ENCODE measurements at regions not wholly inside any gene's neighbourhood (a gene's known extent, or its start where the extent isn't known, plus 50 kb on each side); places are given as distances from the start of the nearest gene placed in this dataset.
A peak's percentile ranks its signal among the peaks of the same experiment; 100 is the strongest.

DNA sequence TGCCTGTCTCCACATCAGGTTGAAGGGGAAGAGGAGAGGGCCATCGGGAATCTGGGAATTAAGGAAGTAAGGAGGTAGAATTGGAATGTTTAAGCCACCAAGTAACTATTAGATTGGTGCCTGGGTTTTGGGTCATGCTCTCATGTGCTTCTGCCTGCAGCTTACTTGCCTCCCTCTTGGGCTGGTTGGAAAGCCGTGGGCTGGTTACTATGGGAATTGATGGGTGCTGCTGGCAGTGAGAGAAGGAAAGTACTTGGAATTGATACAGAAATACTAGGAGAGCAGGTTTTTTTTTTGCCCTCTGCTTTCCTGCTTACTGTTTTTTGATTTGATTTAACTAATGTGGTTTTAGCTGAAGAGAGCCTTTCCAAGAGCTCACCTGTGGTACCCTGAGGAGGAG, 493.5 kb upstream of the RGS6 start:
- Mint-ChIP-seq H3K4me1 (peaks cover 5 to 30% (median 28%) of the 10 kb centered on the region in 4 donors), H3K27ac (peak overlapping the region in 2 of 3 donors; percentile 76 to 79), H3K36me3 (peaks cover 4% of the 10 kb centered on the region), H3K4me3 (no peak overlapping the region), H3K27me3 (no peaks in the 10 kb centered on the region), H3K9me3 (peaks cover 0 to 2% (median 0%) of the 10 kb centered on the region in 7 donors)
- H3K27me3 ChIP-seq (ENCODE audit: control insufficient read depth, insufficient read depth, low read length): no peaks in the 10 kb centered on the region
- no peaks in the 10 kb centered on the region for H3K36me3 ChIP-seq (ENCODE audit: control insufficient read depth, insufficient read depth, low read length)
- no peak overlapping the region for H3K27ac ChIP-seq (ENCODE audit: insufficient read depth, low read length, poor library complexity, severe bottlenecking)
- H3K4me1 ChIP-seq (ENCODE audit: control insufficient read depth, insufficient read depth, low read length, poor library complexity, severe bottlenecking): peaks cover 10% of the 10 kb centered on the region
- H3K9me3 ChIP-seq (ENCODE audit: control insufficient read depth in 2 of 2, low read length in 2 of 2): no peaks in the 10 kb centered on the region
- DNase-seq: no peak
- no peak overlapping the region for H3K4me3 ChIP-seq (ENCODE audit: low read depth, low read length)
- no peak for ATAC-seq (ENCODE audit: low read depth in 2 of 2)

DNA sequence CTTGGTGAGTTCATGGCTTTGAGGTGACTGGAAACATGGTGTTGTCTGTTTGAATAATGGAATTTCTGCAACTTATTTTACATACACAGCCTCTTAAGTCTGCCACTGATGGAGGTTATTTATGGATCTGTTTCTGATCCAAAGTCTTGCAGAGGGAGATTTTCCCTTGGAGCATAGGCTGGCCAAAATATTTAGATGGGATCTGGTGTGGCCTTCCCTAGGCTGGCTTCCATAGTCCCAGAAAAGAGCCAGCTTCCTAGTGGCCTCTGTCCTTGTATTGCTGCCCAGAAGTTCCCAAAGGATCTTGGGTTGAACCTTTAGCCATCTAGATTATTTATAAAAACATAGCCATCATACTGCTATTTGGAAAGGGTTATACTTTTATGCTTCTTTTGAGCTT, 491.1 kb upstream of the RGS6 start:
- ATAC-seq (ENCODE audit: low read depth in 2 of 2) (no peak), DNase-seq (no peak)
- peaks cover 4% of the 10 kb centered on the region for H3K36me3 Mint-ChIP-seq
- no peaks in the 10 kb centered on the region for H3K9me3 Mint-ChIP-seq
- Histone ChIP-seq H3K4me1 (ENCODE audit: control insufficient read depth, insufficient read depth, low read length, poor library complexity, severe bottlenecking) (peaks cover 10% of the 10 kb centered on the region), H3K9me3 (ENCODE audit: control insufficient read depth in 2 of 2, low read length in 2 of 2) (no peaks in the 10 kb centered on the region), H3K36me3 (ENCODE audit: control insufficient read depth, insufficient read depth, low read length) (no peaks in the 10 kb centered on the region), H3K4me3 (ENCODE audit: low read depth, low read length) (no peak overlapping the region), H3K27me3 (ENCODE audit: control insufficient read depth, insufficient read depth, low read length) (no peaks in the 10 kb centered on the region), H3K27ac (ENCODE audit: insufficient read depth, low read length, poor library complexity, severe bottlenecking) (no peak overlapping the region)
- no peak overlapping the region for H3K27ac Mint-ChIP-seq
- H3K4me1 Mint-ChIP-seq: peaks cover 11 to 30% (median 26%) of the 10 kb centered on the region in 4 donors
- H3K27me3 Mint-ChIP-seq: no peaks in the 10 kb centered on the region
- no peak overlapping the region for H3K4me3 Mint-ChIP-seq

DNA sequence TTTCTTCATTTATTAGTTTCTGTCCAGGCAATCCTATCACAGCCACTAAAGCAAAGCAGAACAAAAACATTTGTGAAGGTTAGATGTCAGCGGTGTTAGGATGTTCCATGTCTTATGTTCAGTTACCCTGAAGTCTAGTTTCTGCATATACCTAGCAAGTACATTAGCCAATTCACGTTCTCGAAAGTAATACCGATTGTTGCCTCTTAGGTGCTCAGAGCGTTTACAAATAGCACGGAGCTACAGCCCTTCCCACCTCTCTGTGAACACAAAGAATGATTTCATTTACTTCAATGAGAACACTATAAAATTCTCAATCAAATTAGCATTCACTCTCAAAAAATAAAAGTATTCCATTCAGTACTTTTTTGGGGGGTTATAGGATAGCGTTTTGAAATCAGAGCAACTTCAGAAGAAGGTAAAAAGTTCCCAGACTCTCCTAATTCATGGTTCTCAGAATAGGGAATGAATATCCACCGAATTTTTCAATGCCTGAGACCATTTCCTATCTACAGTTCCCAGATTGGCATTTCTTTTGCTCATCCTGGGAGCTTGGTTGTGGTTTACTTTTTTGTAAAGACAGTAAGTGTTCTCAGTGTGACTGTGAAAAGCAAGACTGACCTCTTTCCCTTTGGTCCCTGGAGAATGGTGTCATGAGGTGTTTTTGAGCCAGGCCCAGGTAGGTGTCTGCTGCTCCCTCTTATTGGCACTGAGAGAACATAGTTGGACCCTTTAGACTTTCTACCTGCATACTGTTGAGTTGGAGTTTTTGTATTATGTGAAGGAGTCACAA, 488.0 kb upstream of the RGS6 start:
- H3K4me3 Mint-ChIP-seq: no peak overlapping the region
- no peak overlapping the region for H3K27ac ChIP-seq (ENCODE audit: insufficient read depth, low read length, poor library complexity, severe bottlenecking)
- H3K27me3 Mint-ChIP-seq: no peaks in the 10 kb centered on the region
- DNase-seq: no peak
- no peaks in the 10 kb centered on the region for H3K9me3 Mint-ChIP-seq
- no peak for ATAC-seq (ENCODE audit: low read depth in 2 of 2)
- peaks cover 9 to 22% (median 12%) of the 10 kb centered on the region in 4 donors for H3K4me1 Mint-ChIP-seq
- no peak overlapping the region for H3K4me3 ChIP-seq (ENCODE audit: low read depth, low read length)
- H3K36me3 Mint-ChIP-seq: peaks cover 11% of the 10 kb centered on the region
- no peaks in the 10 kb centered on the region for H3K9me3 ChIP-seq (ENCODE audit: control insufficient read depth in 2 of 2, low read length in 2 of 2)
- no peaks in the 10 kb centered on the region for H3K4me1 ChIP-seq (ENCODE audit: control insufficient read depth, insufficient read depth, low read length, poor library complexity, severe bottlenecking)
- H3K27ac Mint-ChIP-seq: peak overlapping the region in 2 of 3 donors; percentile 47 to 48
- no peaks in the 10 kb centered on the region for H3K27me3 ChIP-seq (ENCODE audit: control insufficient read depth, insufficient read depth, low read length)
- no peaks in the 10 kb centered on the region for H3K36me3 ChIP-seq (ENCODE audit: control insufficient read depth, insufficient read depth, low read length)

DNA sequence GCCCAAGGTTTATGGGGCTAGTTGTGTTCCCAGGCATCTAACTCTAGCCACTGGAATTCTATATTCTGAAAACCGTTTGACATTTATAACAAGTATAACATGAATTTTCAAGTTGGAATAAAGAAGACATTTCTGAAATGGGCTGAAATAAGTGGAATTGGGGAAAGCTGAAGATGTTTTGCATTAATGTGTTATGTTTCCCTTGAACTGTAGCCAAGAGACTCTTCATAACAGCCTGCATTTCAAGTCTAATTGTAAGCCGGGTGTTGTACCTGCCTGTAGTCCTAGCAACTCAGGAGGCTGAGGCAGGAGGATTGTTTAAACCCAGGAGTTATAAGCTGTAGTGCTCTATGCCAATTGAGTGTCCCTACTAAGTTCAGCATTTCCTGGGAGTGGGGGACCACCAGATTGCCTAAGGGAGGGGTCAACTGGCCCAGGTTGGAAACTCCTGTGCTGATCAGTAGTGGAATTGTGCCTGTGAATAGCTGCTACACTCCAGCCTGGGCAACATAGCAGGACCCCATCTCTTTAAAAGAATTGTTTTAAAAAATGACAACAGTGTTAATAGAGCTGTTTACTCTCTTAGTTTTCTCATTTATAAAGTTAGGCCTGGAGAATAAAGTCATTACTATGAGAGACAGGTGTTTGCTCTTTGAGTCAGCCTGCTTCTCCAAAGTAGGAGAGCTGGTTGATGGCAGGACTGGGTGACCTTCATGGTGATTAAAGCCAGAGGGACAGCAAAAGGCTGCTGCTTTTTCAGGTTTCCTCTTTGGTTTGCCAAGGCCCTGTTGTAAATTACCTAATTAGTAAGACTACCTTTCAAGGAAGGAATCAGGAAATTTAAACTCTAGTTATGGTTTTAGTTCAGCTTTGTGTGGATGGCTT, 483.6 kb upstream of the RGS6 start:
- Mint-ChIP-seq H3K9me3 (no peaks in the 10 kb centered on the region), H3K27me3 (no peaks in the 10 kb centered on the region), H3K36me3 (peaks cover 11% of the 10 kb centered on the region), H3K27ac (no peak overlapping the region), H3K4me3 (no peak overlapping the region), H3K4me1 (peaks cover 0 to 21% (median 8%) of the 10 kb centered on the region in 4 donors)
- H3K4me1 ChIP-seq (ENCODE audit: control insufficient read depth, insufficient read depth, low read length, poor library complexity, severe bottlenecking): no peaks in the 10 kb centered on the region
- DNase-seq (no peak), ATAC-seq (ENCODE audit: low read depth in 2 of 2) (no peak)
- no peaks in the 10 kb centered on the region for H3K9me3 ChIP-seq (ENCODE audit: control insufficient read depth in 2 of 2, low read length in 2 of 2)
- no peaks in the 10 kb centered on the region for H3K27me3 ChIP-seq (ENCODE audit: control insufficient read depth, insufficient read depth, low read length)
- no peaks in the 10 kb centered on the region for H3K36me3 ChIP-seq (ENCODE audit: control insufficient read depth, insufficient read depth, low read length)
- no peak overlapping the region for H3K27ac ChIP-seq (ENCODE audit: insufficient read depth, low read length, poor library complexity, severe bottlenecking)
- no peak overlapping the region for H3K4me3 ChIP-seq (ENCODE audit: low read depth, low read length)

DNA sequence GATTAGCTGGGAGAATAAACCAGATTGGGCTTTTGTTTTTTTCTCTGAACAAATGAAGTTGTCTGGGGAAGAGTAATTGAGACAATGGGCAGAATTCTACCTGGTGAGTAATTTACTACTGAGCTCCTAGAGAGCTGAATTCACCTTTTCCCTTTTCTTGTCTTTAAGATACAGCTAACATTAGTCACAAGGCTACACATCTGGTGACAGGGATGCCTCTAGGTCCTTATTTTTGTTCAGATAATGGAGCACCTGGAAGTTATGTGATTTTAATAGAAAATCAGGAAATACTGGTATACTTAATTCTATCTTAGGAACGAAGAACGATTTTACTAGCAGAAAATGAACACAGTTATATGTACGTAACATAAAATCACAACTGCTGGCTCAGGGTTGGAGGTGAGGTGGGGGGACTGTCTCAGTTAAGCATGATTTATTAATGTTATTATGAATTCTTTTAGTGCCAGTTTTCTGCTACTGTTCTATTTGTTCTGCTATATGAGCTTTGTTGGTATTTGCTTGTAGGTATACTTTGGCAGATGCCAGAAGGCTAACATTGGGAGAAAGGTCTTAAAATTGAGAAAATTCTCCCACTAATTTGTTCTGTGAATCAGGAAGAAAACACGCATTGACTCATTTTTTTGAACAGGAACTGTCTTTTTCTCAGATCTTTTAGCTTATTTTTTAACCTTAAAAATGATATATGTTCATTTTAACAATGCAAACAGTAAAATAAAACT, 482.7 kb upstream of the RGS6 start:
- Mint-ChIP-seq H3K4me1 (peaks cover 0 to 23% (median 7%) of the 10 kb centered on the region in 4 donors), H3K9me3 (no peaks in the 10 kb centered on the region), H3K36me3 (peaks cover 11% of the 10 kb centered on the region), H3K4me3 (no peak overlapping the region), H3K27me3 (no peaks in the 10 kb centered on the region), H3K27ac (no peak overlapping the region)
- ATAC-seq (ENCODE audit: low read depth in 2 of 2): no peak
- no peaks in the 10 kb centered on the region for H3K4me1 ChIP-seq (ENCODE audit: control insufficient read depth, insufficient read depth, low read length, poor library complexity, severe bottlenecking)
- H3K36me3 ChIP-seq (ENCODE audit: control insufficient read depth, insufficient read depth, low read length): no peaks in the 10 kb centered on the region
- H3K4me3 ChIP-seq (ENCODE audit: low read depth, low read length): no peak overlapping the region
- H3K27me3 ChIP-seq (ENCODE audit: control insufficient read depth, insufficient read depth, low read length): no peaks in the 10 kb centered on the region
- DNase-seq: no peak
- H3K27ac ChIP-seq (ENCODE audit: insufficient read depth, low read length, poor library complexity, severe bottlenecking): no peak overlapping the region
- no peaks in the 10 kb centered on the region for H3K9me3 ChIP-seq (ENCODE audit: control insufficient read depth in 2 of 2, low read length in 2 of 2)

DNA sequence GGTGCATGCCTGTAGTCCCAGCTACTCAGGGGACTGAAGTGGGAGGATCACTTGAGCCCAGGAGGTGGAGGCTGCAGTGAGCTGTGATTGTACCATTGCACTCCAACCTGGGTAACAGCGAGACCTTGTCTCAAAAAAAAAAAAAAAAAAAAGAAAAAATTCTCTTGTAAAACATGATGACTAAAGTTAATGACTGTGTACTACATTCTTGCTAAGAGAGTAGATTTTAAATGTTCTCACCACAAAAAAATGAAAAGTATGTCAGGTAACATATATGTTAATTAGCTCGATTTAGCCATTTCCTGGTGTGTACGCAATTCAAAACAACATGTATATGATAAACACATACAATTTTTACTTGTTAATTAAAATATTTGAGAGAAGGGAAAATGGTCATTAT, 480.7 kb upstream of the RGS6 start:
- Histone ChIP-seq H3K9me3 (ENCODE audit: control insufficient read depth in 2 of 2, low read length in 2 of 2) (no peaks in the 10 kb centered on the region), H3K4me1 (ENCODE audit: control insufficient read depth, insufficient read depth, low read length, poor library complexity, severe bottlenecking) (no peaks in the 10 kb centered on the region), H3K27ac (ENCODE audit: insufficient read depth, low read length, poor library complexity, severe bottlenecking) (no peak overlapping the region), H3K27me3 (ENCODE audit: control insufficient read depth, insufficient read depth, low read length) (no peaks in the 10 kb centered on the region), H3K4me3 (ENCODE audit: low read depth, low read length) (no peak overlapping the region), H3K36me3 (ENCODE audit: control insufficient read depth, insufficient read depth, low read length) (no peaks in the 10 kb centered on the region)
- Mint-ChIP-seq H3K4me3 (no peak overlapping the region), H3K36me3 (peaks cover 11% of the 10 kb centered on the region), H3K9me3 (no peaks in the 10 kb centered on the region), H3K4me1 (peaks cover 0 to 22% (median 8%) of the 10 kb centered on the region in 4 donors), H3K27ac (no peak overlapping the region), H3K27me3 (no peaks in the 10 kb centered on the region)
- DNase-seq (no peak), ATAC-seq (ENCODE audit: low read depth in 2 of 2) (no peak)

DNA sequence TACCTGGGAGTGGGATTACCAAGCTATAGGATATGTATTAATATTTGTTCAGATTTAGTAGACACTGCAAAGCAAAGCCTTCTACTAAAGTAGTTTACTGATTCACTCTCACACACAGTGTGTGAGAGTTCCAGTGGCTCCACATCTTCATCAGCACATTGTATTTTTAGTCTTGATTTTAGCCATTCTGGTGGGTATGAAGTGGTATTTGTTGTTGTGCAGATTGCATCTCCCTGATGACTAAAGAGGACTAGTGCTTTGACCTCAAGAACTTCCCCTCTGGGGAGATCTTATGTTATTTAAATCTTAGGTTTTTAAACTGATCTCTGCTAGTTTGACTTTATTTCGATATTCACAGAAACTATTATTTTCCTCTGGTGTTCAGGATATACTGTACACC, 479.7 kb upstream of the RGS6 start:
- Mint-ChIP-seq H3K27me3 (no peaks in the 10 kb centered on the region), H3K9me3 (no peaks in the 10 kb centered on the region), H3K27ac (no peak overlapping the region), H3K36me3 (peaks cover 11% of the 10 kb centered on the region), H3K4me1 (peaks cover 0 to 22% (median 8%) of the 10 kb centered on the region in 4 donors), H3K4me3 (no peak overlapping the region)
- ATAC-seq (ENCODE audit: low read depth in 2 of 2) (no peak), DNase-seq (no peak)
- Histone ChIP-seq H3K4me3 (ENCODE audit: low read depth, low read length) (no peak overlapping the region), H3K27ac (ENCODE audit: insufficient read depth, low read length, poor library complexity, severe bottlenecking) (no peak overlapping the region), H3K36me3 (ENCODE audit: control insufficient read depth, insufficient read depth, low read length) (no peaks in the 10 kb centered on the region), H3K4me1 (ENCODE audit: control insufficient read depth, insufficient read depth, low read length, poor library complexity, severe bottlenecking) (no peaks in the 10 kb centered on the region), H3K27me3 (ENCODE audit: control insufficient read depth, insufficient read depth, low read length) (no peaks in the 10 kb centered on the region), H3K9me3 (ENCODE audit: control insufficient read depth in 2 of 2, low read length in 2 of 2) (no peaks in the 10 kb centered on the region)

Measured in CD4-positive, CD25-positive, alpha-beta regulatory T cell (primary cell).